ENCODE measurements at regions not wholly inside any gene's neighbourhood (a gene's known extent, or its start where the extent isn't known, plus 50 kb on each side); places are given as distances from the start of the nearest gene placed in this dataset.

GRCh38 chr5:94045839-94046782, 304.7 kb upstream of the POU5F2 start:
- no peak for TF ChIP-seq EP300 (IDR thresholded peaks at IDR 0.05; ENCODE audit: low read depth)
- no peak for TF ChIP-seq POLR2A (IDR thresholded peaks at IDR 0.05)
- TF ChIP-seq POLR2AphosphoS5 (IDR thresholded peaks at IDR 0.05), result no peak
- no peak for TF ChIP-seq CTCF (IDR thresholded peaks at IDR 0.05)
- DNase-seq, result no peak
- no peaks in the 10 kb centered on the region for H3K4me1 ChIP-seq
- in situ Hi-C loops (cut with MboI; ENCODE audit: low pct_ligation_motif_present in 1 of 4, low pct_unique_long_range_greater_than_20kb in 1 of 4, low sequenced_read_pairs in 3 of 4) (no loop called here), intact Hi-C loops (cut with DNase I; ENCODE audit: low total_unique reads) (no loop called here)
- H3K4me3 ChIP-seq, result no peak overlapping the region
- no peaks in the 10 kb centered on the region for H3K36me3 ChIP-seq
- no peaks in the 10 kb centered on the region for H3K27me3 ChIP-seq
- no peaks in the 10 kb centered on the region for H3K9me3 ChIP-seq
- WGBS, 2 donors (ENCODE audit: low coverage in 1 of 2), result 85 to 94% methylated on average over 5 to 6 of the region's 6 CpGs
- H3K27ac ChIP-seq, result no peak overlapping the region

- no peak overlapping the region for H3K4me3 ChIP-seq
- no peak for TF ChIP-seq CTCF (IDR thresholded peaks at IDR 0.05)
- no peak for TF ChIP-seq EP300 (IDR thresholded peaks at IDR 0.05; ENCODE audit: low read depth)
- TF ChIP-seq POLR2AphosphoS5 (IDR thresholded peaks at IDR 0.05), result no peak
- no peak for TF ChIP-seq POLR2A (IDR thresholded peaks at IDR 0.05)
- in situ Hi-C loops (cut with MboI; ENCODE audit: low pct_ligation_motif_present in 1 of 4, low pct_unique_long_range_greater_than_20kb in 1 of 4, low sequenced_read_pairs in 3 of 4), result no loop called here
Measured at GRCh38 chr5:94043311-94043710, 301.9 kb upstream of the POU5F2 start.

GRCh38 chr5:94040591-94041148, 299.3 kb upstream of the POU5F2 start:
- in situ Hi-C loops (cut with MboI; ENCODE audit: low pct_ligation_motif_present in 1 of 4, low pct_unique_long_range_greater_than_20kb in 1 of 4, low sequenced_read_pairs in 3 of 4), result no loop called here
- Histone ChIP-seq H3K36me3 (no peaks in the 10 kb centered on the region), H3K4me3 (no peak overlapping the region), H3K4me1 (no peaks in the 10 kb centered on the region), H3K9me3 (no peaks in the 10 kb centered on the region), H3K27me3 (no peaks in the 10 kb centered on the region), H3K27ac (no peak overlapping the region)
- no peak for DNase-seq
- 94 to 97% methylated on average over 5 to 7 of the region's 7 CpGs for WGBS, 2 donors (ENCODE audit: low coverage in 1 of 2)
- TF ChIP-seq EP300 (IDR thresholded peaks at IDR 0.05; ENCODE audit: low read depth) (no peak), CTCF (IDR thresholded peaks at IDR 0.05) (no peak), POLR2A (IDR thresholded peaks at IDR 0.05) (no peak), POLR2AphosphoS5 (IDR thresholded peaks at IDR 0.05) (no peak)
- intact Hi-C loops (cut with DNase I; ENCODE audit: low total_unique reads), result no loop called here

More at GRCh38 chr5:94043311-94043710, 301.9 kb upstream of the POU5F2 start:
- no peaks in the 10 kb centered on the region for H3K9me3 ChIP-seq
- intact Hi-C loops (cut with DNase I; ENCODE audit: low total_unique reads), result no loop called here
- no peaks in the 10 kb centered on the region for H3K4me1 ChIP-seq
- no peak for DNase-seq
- no peak overlapping the region for H3K27ac ChIP-seq
- H3K36me3 ChIP-seq, result no peaks in the 10 kb centered on the region
- H3K27me3 ChIP-seq, result no peaks in the 10 kb centered on the region

GRCh38 chr5:94039101-94039500, 297.7 kb upstream of the POU5F2 start:
- no peak for TF ChIP-seq EP300 (IDR thresholded peaks at IDR 0.05; ENCODE audit: low read depth)
- TF ChIP-seq CTCF (IDR thresholded peaks at IDR 0.05), result no peak
- TF ChIP-seq POLR2AphosphoS5 (IDR thresholded peaks at IDR 0.05), result no peak
- no peak for TF ChIP-seq POLR2A (IDR thresholded peaks at IDR 0.05)

More at GRCh38 chr5:94039101-94039500, 297.7 kb upstream of the POU5F2 start:
- Histone ChIP-seq H3K4me3 (no peak overlapping the region), H3K27me3 (no peaks in the 10 kb centered on the region), H3K36me3 (no peaks in the 10 kb centered on the region), H3K4me1 (no peaks in the 10 kb centered on the region), H3K9me3 (no peaks in the 10 kb centered on the region), H3K27ac (no peak overlapping the region)
- DNase-seq, result no peak
- in situ Hi-C loops (cut with MboI; ENCODE audit: low pct_ligation_motif_present in 1 of 4, low pct_unique_long_range_greater_than_20kb in 1 of 4, low sequenced_read_pairs in 3 of 4) (no loop called here), intact Hi-C loops (cut with DNase I; ENCODE audit: low total_unique reads) (no loop called here)

Measured in transverse colon (tissue), 4 donors.